Ishikawa (cell line): ENCODE measurements at regions not wholly inside any gene's neighbourhood (a gene's known extent, or its start where the extent isn't known, plus 50 kb on each side); places are given as distances from the start of the nearest gene placed in this dataset.

Experiments
- CEBPB ChIP-seq: IDR thresholded peaks from 2 replicates; pipeline ENCODE4 v1.6.1; 2012
- CREB1 ChIP-seq: IDR thresholded peaks from 2 replicates; pipeline ENCODE4 v1.6.1; 2012; ENCODE audit warnings: low read depth
- EGR1 ChIP-seq: IDR thresholded peaks from 2 replicates; pipeline ENCODE4 v1.6.1; 2012
- EP300 ChIP-seq: IDR thresholded peaks from 2 replicates; pipeline ENCODE4 v1.6.1; 2012; ENCODE audit warnings: borderline replicate concordance
- FOXM1 ChIP-seq: IDR thresholded peaks from 2 replicates; pipeline ENCODE4 v1.6.1; 2012; ENCODE audit warnings: low read depth, borderline replicate concordance
- MAX ChIP-seq: IDR thresholded peaks from 2 replicates; pipeline ENCODE4 v1.6.1; 2012
- NFIC ChIP-seq: IDR thresholded peaks from 2 replicates; pipeline ENCODE4 v1.6.1; 2012
- RAD21 ChIP-seq: IDR thresholded peaks from 2 replicates; pipeline ENCODE4 v1.6.1; 2012; ENCODE audit warnings: low read depth
- REST ChIP-seq: IDR thresholded peaks from 2 replicates; pipeline ENCODE4 v1.6.1; 2012; ENCODE audit warnings: low read depth, mild to moderate bottlenecking
- TAF1 ChIP-seq: IDR thresholded peaks from 2 replicates; pipeline ENCODE4 v1.6.1; 2012; ENCODE audit warnings: low read depth, mild to moderate bottlenecking
- TCF12 ChIP-seq: IDR thresholded peaks from 2 replicates; pipeline ENCODE4 v1.6.1; 2012; ENCODE audit warnings: low read depth
- TEAD4 ChIP-seq: IDR thresholded peaks from 2 replicates; pipeline ENCODE4 v1.6.1; 2012
- USF1 ChIP-seq: IDR thresholded peaks from 2 replicates; pipeline ENCODE4 v1.6.1; 2012
- YY1 ChIP-seq: IDR thresholded peaks from 2 replicates; pipeline ENCODE4 v1.6.1; 2012; ENCODE audit warnings: low read depth
- ZBTB7A ChIP-seq: IDR thresholded peaks from 2 replicates; pipeline ENCODE4 v1.6.1; 2012; ENCODE audit warnings: low read depth

GRCh38 chr2:148593421-148593820, 51.1 kb upstream of the EPC2 start:
- no peak for TF ChIP-seq REST
- TF ChIP-seq EP300, result no peak
- no peak for TF ChIP-seq TCF12
- TF ChIP-seq EGR1, result no peak
- TF ChIP-seq ZBTB7A, result no peak
- TF ChIP-seq MAX, result no peak
- TF ChIP-seq RAD21, result no peak

GRCh38 chr2:148594216-148594615, 50.3 kb upstream of the EPC2 start:
- TF ChIP-seq ZBTB7A (no peak), EP300 (no peak), CEBPB (no peak), REST (no peak), YY1 (no peak), FOXM1 (no peak), TEAD4 (no peak), TCF12 (no peak), TAF1 (no peak), NFIC (no peak), CREB1 (no peak), USF1 (no peak), RAD21 (no peak), MAX (no peak), EGR1 (no peak)
